ENCODE measurements at regions not wholly inside any gene's neighbourhood (a gene's known extent, or its start where the extent isn't known, plus 50 kb on each side); places are given as distances from the start of the nearest gene placed in this dataset.

DNA sequence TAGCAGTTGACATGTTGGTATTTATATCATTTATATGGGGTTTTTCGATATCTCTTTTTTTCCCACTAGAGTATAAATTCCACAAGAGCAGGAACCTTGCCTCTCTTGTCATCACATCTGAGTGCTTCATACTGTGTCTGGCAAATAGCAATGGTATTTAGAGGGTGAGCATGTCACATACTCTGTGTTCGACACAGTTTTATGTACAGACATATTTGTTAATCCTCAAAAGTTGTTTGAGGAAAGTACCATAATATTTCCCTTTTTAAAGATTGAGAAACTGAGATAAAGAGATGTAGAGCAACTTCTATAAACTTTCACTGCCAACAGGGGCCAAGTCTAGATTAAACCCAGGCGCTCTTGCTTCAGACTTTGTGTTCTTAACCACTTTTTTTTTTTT is 324.6 kb upstream of the PDGFD start:
- intact Hi-C loops (cut with DNase I) = no loop called here
- Histone ChIP-seq H3K27me3 (no peaks in the 10 kb centered on the region), H3K4me3 (no peak overlapping the region), H3K4me1 (no peaks in the 10 kb centered on the region), H3K27ac (replicated peaks in 1 of 4) (no peak overlapping the region), H3K36me3 (no peaks in the 10 kb centered on the region), H3K9me3 (peaks cover 0 to 27% (median 14%) of the 10 kb centered on the region in 4 donors)
- DNase-seq (ENCODE audit: extremely low spot score) = no peak
- 94% methylated on average over 3 of the region's 3 CpGs for WGBS
- TF ChIP-seq POLR2AphosphoS5 (IDR thresholded peaks at IDR 0.05) = no peak
- TF ChIP-seq POLR2A (IDR thresholded peaks at IDR 0.05; ENCODE audit: low read depth) = no peak

DNA sequence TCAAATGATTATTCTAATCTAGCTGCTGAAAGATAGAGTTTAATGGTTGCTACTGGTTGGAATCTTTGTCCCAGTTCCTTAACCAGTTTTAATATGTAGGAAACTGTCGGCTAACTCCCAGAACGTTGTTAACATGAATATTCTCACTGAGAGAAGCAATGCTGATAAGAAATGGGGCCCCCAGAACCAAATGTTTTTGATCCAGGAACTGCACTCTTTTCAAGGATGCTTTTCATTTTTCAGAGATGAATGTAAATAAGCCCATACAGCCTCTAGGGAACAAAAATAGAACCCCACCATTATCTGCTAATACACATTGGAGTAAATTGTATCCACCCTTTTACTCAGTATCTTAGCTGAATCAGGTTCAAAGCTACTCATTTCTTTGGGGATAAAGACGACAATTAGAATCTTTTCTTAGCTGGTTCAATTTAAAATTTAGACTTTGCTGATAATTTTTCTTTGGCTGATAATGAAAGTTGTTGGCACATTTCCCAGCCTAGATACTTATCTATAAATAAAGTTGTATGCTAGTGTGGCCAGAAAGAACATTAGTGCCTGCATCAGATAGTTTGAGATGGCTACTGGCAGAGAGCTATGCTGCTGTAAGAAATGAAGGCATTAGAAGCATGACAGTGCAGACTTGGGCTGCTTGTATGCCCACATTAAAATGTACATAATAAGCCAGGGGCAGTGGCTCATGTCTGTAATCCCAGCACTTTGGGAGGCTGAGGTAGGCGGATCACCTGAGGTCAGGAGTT is 323.3 kb upstream of the PDGFD start:
- Histone ChIP-seq H3K27me3 (no peaks in the 10 kb centered on the region), H3K36me3 (no peaks in the 10 kb centered on the region), H3K4me3 (no peak overlapping the region), H3K27ac (replicated peaks in 1 of 4) (no peak overlapping the region), H3K4me1 (no peaks in the 10 kb centered on the region), H3K9me3 (peaks cover 0 to 23% (median 19%) of the 10 kb centered on the region in 4 donors)
- 75% methylated on average over 4 of the region's 4 CpGs for WGBS
- no peak for DNase-seq (ENCODE audit: extremely low spot score)
- TF ChIP-seq POLR2AphosphoS5 (IDR thresholded peaks at IDR 0.05) (no peak), POLR2A (IDR thresholded peaks at IDR 0.05; ENCODE audit: low read depth) (no peak), EP300 (IDR thresholded peaks at IDR 0.05) (no peak)
- TF ChIP-seq, protein P1, sequence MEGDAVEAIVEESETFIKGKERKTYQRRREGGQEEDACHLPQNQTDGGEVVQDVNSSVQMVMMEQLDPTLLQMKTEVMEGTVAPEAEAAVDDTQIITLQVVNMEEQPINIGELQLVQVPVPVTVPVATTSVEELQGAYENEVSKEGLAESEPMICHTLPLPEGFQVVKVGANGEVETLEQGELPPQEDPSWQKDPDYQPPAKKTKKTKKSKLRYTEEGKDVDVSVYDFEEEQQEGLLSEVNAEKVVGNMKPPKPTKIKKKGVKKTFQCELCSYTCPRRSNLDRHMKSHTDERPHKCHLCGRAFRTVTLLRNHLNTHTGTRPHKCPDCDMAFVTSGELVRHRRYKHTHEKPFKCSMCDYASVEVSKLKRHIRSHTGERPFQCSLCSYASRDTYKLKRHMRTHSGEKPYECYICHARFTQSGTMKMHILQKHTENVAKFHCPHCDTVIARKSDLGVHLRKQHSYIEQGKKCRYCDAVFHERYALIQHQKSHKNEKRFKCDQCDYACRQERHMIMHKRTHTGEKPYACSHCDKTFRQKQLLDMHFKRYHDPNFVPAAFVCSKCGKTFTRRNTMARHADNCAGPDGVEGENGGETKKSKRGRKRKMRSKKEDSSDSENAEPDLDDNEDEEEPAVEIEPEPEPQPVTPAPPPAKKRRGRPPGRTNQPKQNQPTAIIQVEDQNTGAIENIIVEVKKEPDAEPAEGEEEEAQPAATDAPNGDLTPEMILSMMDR (IDR thresholded peaks at IDR 0.05) = no peak
- intact Hi-C loops (cut with DNase I) = no loop called here

DNA sequence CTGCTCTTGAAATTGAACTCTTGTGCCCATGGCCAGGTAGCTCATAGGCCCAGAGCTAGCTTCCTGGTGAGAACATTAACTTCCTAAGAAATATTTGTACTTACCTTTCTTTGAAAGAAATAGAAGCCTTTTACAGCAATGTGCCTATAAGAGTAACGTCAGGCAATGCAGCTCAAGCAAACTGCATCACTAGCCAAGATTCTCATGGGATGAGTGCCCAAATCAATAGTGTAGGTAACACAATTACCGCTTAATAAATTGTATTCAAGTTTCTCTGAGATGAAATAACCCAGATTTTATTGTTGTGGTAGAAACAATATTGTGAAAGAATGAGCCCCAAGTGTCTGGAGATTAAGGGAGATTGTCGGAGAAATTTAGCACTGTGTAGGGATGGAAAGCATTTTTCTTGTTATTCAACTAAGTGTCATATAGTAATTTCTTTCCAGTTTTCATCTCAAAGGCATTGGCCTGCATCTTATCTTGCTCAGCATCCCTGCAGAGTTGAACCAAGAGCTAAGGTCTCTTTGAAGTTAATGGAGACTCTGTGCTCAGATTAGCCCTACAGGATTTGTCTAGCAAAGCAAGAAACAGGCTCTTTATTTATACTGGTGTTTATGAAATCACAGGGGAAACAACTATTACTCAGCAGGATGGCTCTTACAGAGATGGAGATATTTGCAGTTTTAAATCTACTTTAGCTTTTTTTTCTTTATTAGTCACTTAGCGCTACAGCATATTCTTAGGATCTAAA is 321.0 kb upstream of the PDGFD start:
- intact Hi-C loops (cut with DNase I) = no loop called here
- Histone ChIP-seq H3K4me3 (no peak overlapping the region), H3K9me3 (peaks cover 0 to 18% (median 12%) of the 10 kb centered on the region in 4 donors), H3K27ac (replicated peaks in 1 of 4) (no peak overlapping the region), H3K4me1 (no peaks in the 10 kb centered on the region), H3K27me3 (no peaks in the 10 kb centered on the region), H3K36me3 (no peaks in the 10 kb centered on the region)
- WGBS = 68% methylated on average over 4 of the region's 4 CpGs
- no peak for TF ChIP-seq POLR2A (IDR thresholded peaks at IDR 0.05; ENCODE audit: low read depth)
- no peak for TF ChIP-seq POLR2AphosphoS5 (IDR thresholded peaks at IDR 0.05)
- TF ChIP-seq EP300 (IDR thresholded peaks at IDR 0.05) = no peak
- TF ChIP-seq, protein P1 (IDR thresholded peaks at IDR 0.05) = no peak
- no peak for DNase-seq (ENCODE audit: extremely low spot score)

DNA sequence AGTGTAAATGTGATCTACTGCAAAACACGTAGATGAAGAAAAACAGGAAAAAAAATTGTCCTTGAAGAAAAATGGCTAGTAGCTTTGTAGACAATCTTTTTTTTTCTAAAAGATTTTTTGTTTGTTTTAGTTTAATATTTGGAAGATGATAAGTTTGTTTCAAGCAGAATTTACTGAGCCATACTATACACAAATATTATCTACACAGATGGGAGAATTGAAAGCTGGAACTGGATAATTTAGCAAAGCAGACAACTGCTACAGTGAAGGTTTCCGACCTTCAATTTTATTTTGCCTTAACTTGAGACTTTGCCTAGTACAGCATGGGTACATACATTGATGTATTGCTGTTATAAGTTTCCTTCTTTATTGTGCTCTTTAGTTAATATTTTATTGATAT is 313.0 kb upstream of the PDGFD start:
- Histone ChIP-seq H3K27ac (replicated peaks in 1 of 4) (no peak overlapping the region), H3K9me3 (peaks cover 0 to 3% (median 0%) of the 10 kb centered on the region in 4 donors), H3K4me3 (no peak overlapping the region), H3K27me3 (no peaks in the 10 kb centered on the region), H3K4me1 (no peaks in the 10 kb centered on the region), H3K36me3 (no peaks in the 10 kb centered on the region)
- 92% methylated on average over 2 of the region's 2 CpGs for WGBS
- no peak for DNase-seq (ENCODE audit: extremely low spot score)
- TF ChIP-seq EP300 (IDR thresholded peaks at IDR 0.05) = no peak
- TF ChIP-seq POLR2A (IDR thresholded peaks at IDR 0.05; ENCODE audit: low read depth) = no peak
- TF ChIP-seq POLR2AphosphoS5 (IDR thresholded peaks at IDR 0.05) = no peak
- TF ChIP-seq, protein P1 (IDR thresholded peaks at IDR 0.05) = no peak
- intact Hi-C loops (cut with DNase I) = no loop called here

DNA sequence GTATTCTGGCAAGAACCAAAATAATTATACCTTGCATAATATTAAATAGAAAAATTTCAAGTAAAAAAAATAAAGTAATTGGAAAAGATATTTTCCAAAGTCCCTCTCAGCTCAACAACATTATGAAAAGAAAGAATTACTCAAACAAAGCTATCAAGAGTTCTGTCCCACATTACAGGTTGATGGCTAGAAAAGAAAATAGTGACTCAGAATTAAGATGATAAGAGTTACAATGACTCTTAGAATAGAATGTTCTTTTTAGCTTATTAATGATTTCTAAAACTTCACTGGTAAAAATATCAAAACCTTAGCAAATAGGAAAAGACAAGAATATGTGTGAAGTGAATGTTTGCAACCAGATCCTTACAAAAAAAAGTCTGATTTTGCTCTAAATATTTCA is 312.5 kb upstream of the PDGFD start:
- Histone ChIP-seq H3K27ac (replicated peaks in 1 of 4) (no peak overlapping the region), H3K9me3 (no peaks in the 10 kb centered on the region), H3K4me3 (no peak overlapping the region), H3K27me3 (no peaks in the 10 kb centered on the region), H3K4me1 (no peaks in the 10 kb centered on the region), H3K36me3 (no peaks in the 10 kb centered on the region)
- TF ChIP-seq EP300 (IDR thresholded peaks at IDR 0.05) (no peak), POLR2AphosphoS5 (IDR thresholded peaks at IDR 0.05) (no peak), POLR2A (IDR thresholded peaks at IDR 0.05; ENCODE audit: low read depth) (no peak)
- TF ChIP-seq, protein P1 (IDR thresholded peaks at IDR 0.05) = no peak
- intact Hi-C loops (cut with DNase I) = no loop called here
- DNase-seq (ENCODE audit: extremely low spot score) = no peak

Data from esophagus muscularis mucosa (tissue), 4 donors.